HCT116 (cell line): ENCODE measurements at regions not wholly inside any gene's neighbourhood (a gene's known extent, or its start where the extent isn't known, plus 50 kb on each side); places are given as distances from the start of the nearest gene placed in this dataset.

Source experiments
- ATF3 ChIP-seq: IDR thresholded peaks from 2 replicates; pipeline ENCODE4 v1.6.1; 2012
- CTCF ChIP-seq, 3 experiments: fragments of 200-600 bp in 1 of 3; sonication (generic) in 1 of 3; IDR thresholded peaks in 2 of 3; conservative IDR thresholded peaks in 1 of 3; 2 replicates each; pipeline ENCODE4 v1.5.1; 2012 to 2017; ENCODE audit warnings: low read depth in 2 of 3, low read length in 2 of 3, antibody characterized with exemption in 1 of 3, borderline replicate concordance in 1 of 3, control low read depth in 1 of 3, mild to moderate bottlenecking in 1 of 3, mixed read lengths in 1 of 3, mixed run types in 1 of 3, moderate library complexity in 1 of 3; ENCODE audit not compliant: insufficient read depth in 1 of 3
- EZH2 ChIP-seq: fragments of 200-600 bp; sonication (generic); IDR thresholded peaks from 2 replicates; pipeline ENCODE4 v1.6.1; 2017; ENCODE audit warnings: antibody characterized with exemption, mixed run types
- POLR2A ChIP-seq: IDR thresholded peaks from 2 replicates; pipeline ENCODE4 v1.7.0; 2011; ENCODE audit warnings: borderline replicate concordance; ENCODE audit not compliant: insufficient read depth, insufficient read length; ENCODE audit errors: extremely low read depth
- POLR2AphosphoS5 ChIP-seq: IDR thresholded peaks from 2 replicates; pipeline ENCODE4 v1.6.1; 2011; ENCODE audit warnings: mild to moderate bottlenecking, low read depth, low read length, moderate library complexity
- RAD21 ChIP-seq: IDR thresholded peaks from 2 replicates; pipeline ENCODE4 v1.6.1; 2012; ENCODE audit warnings: low read depth, mild to moderate bottlenecking
- REST ChIP-seq: IDR thresholded peaks from 2 replicates; pipeline ENCODE4 v1.6.1; 2012; ENCODE audit warnings: low read depth
- ZNF274 ChIP-seq: fragments of 200-500 bp; sonication (Bioruptor generic); IDR thresholded peaks from 2 replicates; pipeline ENCODE4 v1.6.1; 2014; ENCODE audit warnings: mild to moderate bottlenecking, low read depth, low read length, inconsistent platforms

- no peak for TF ChIP-seq CTCF (IDR thresholded peaks at IDR 0.05 in 2 of 3, conservative IDR thresholded peaks at IDR 0.05 in 1 of 3; ENCODE audit: borderline replicate concordance in 1 of 3, insufficient read depth in 1 of 3, low read depth in 2 of 3, low read length in 2 of 3)
- TF ChIP-seq REST = no peak
- no peak for TF ChIP-seq POLR2AphosphoS5
- no peak for TF ChIP-seq RAD21
- no peak for TF ChIP-seq POLR2A
- no peak for TF ChIP-seq ZNF274
- TF ChIP-seq ATF3 = no peak
- no peak for TF ChIP-seq EZH2
These were observed 59.9 kb upstream of the BHLHE23 start for GRCh38 chr20:63066506-63067265.
